CD4-positive, alpha-beta T cell (primary cell): ENCODE measurements at regions not wholly inside any gene's neighbourhood (a gene's known extent, or its start where the extent isn't known, plus 50 kb on each side); places are given as distances from the start of the nearest gene placed in this dataset.

Experiments
- ATAC-seq: fragments of 200-7000 bp; cut with Tn5 transposase; one replicate; pipeline ENCODE4 v1.10.0; 2022; ENCODE audit warnings: mild to moderate bottlenecking; ENCODE audit not compliant: poor library complexity
- CTCF ChIA-PET: fragments of 350-600 bp; sonication (Branson Sonifier 250); formaldehyde crosslinking; loops from one replicate; lab custom pipeline; 2021; ENCODE audit warnings: antibody characterized with exemption, inconsistent platforms; lab: Charles Lee
- POLR2A ChIA-PET: fragments of 350-600 bp; sonication (Branson Sonifier 250); formaldehyde crosslinking; loops from one replicate; lab custom pipeline; 2021; ENCODE audit warnings: antibody characterized with exemption, inconsistent platforms; lab: Charles Lee
- DNase-seq, 14 experiments: peaks; one replicate each; pipeline ENCODE4 v3.0.0-alpha.2; 2013 to 2020; ENCODE audit warnings: mixed read lengths in 2 of 14
- H3K27ac ChIP-seq, 2 donors: one replicate each; pipeline versions ENCODE4 v1.5.1 to v1.7.0; 2013; ENCODE audit warnings: low read length in 2 of 2, low read depth in 1 of 2, mild to moderate bottlenecking in 1 of 2
- H3K27me3 ChIP-seq, 2 experiments: 1 replicate in 1 of 2; 2 replicates in 1 of 2; pipeline versions ENCODE4 v1.6.1 to v1.7.0; 2013; ENCODE audit warnings: low read length in 2 of 2, control low read depth in 1 of 2, mild to moderate bottlenecking in 1 of 2, moderate library complexity in 1 of 2; ENCODE audit not compliant: insufficient read depth in 2 of 2, control insufficient read depth in 1 of 2
- H3K36me3 ChIP-seq: one replicate; pipeline ENCODE4 v1.6.1; 2013; ENCODE audit warnings: low read length, control low read depth; ENCODE audit not compliant: insufficient read depth
- H3K4me1 ChIP-seq: one replicate; pipeline ENCODE4 v1.6.1; 2013; ENCODE audit warnings: low read length, control low read depth; ENCODE audit not compliant: insufficient read depth
- H3K4me3 ChIP-seq: one replicate; pipeline ENCODE4 v1.5.1; 2013; ENCODE audit warnings: mild to moderate bottlenecking, low read length, moderate library complexity
- H3K9me3 ChIP-seq, 2 experiments: 1 replicate in 1 of 2; 2 replicates in 1 of 2; pipeline versions ENCODE4 v1.6.1 to v1.7.0; 2013; ENCODE audit warnings: low read length in 2 of 2, mild to moderate bottlenecking in 2 of 2, control low read depth in 1 of 2, moderate library complexity in 1 of 2; ENCODE audit not compliant: control insufficient read depth in 1 of 2, insufficient read depth in 1 of 2
- H3K27ac Mint-ChIP-seq: one replicate; pipeline ENCODE4 v1.8.0; 2020; ENCODE audit warnings: mixed read lengths
- H3K27me3 Mint-ChIP-seq: one replicate; pipeline ENCODE4 v1.8.0; 2021; ENCODE audit warnings: mixed read lengths
- H3K36me3 Mint-ChIP-seq: one replicate; pipeline ENCODE4 v1.8.0; 2021; ENCODE audit warnings: low read depth, mixed read lengths
- H3K4me1 Mint-ChIP-seq: one replicate; pipeline ENCODE4 v1.8.0; 2021; ENCODE audit warnings: low read depth, mixed read lengths
- H3K4me3 Mint-ChIP-seq: one replicate; pipeline ENCODE4 v1.8.0; 2020; ENCODE audit warnings: mild to moderate bottlenecking, mixed read lengths
- H3K9me3 Mint-ChIP-seq: one replicate; pipeline ENCODE4 v1.8.0; 2020; ENCODE audit warnings: mixed read lengths
- CTCF ChIP-seq: fragments of 200-600 bp; IDR thresholded peaks from one replicate; pipeline ENCODE4 v1.8.0; 2022; ENCODE audit warnings: antibody characterized with exemption, mild to moderate bottlenecking
- intact Hi-C, 2 experiments: fragments of 100-400 bp; cut with DNase I in 1 of 2; cut with micrococcal nuclease in 1 of 2; formaldehyde crosslinking; loops; one replicate each; pipeline versions ENCODE4 v1.15.1 to v1.9.0; 2023 to 2025; cut with DNase I, micrococcal nuclease

- no peaks in the 10 kb centered on the region for H3K36me3 Mint-ChIP-seq
- Histone ChIP-seq H3K27me3 (no peaks in the 10 kb centered on the region), H3K9me3 (peaks cover 0 to 25% of the 10 kb centered on the region in 2 experiments), H3K27ac (no peak overlapping the region), H3K4me1 (no peaks in the 10 kb centered on the region), H3K4me3 (no peak overlapping the region), H3K36me3 (no peaks in the 10 kb centered on the region)
- peaks cover 3% of the 10 kb centered on the region for H3K27me3 Mint-ChIP-seq
- ChIA-PET POLR2A (no interaction called here), CTCF (no interaction called here)
- no peak overlapping the region for H3K27ac Mint-ChIP-seq
- H3K4me3 Mint-ChIP-seq = no peak overlapping the region
- TF ChIP-seq CTCF = no peak
- ATAC-seq (no peak), DNase-seq (no peak)
- intact Hi-C loops = no loop called here
- no peaks in the 10 kb centered on the region for H3K9me3 Mint-ChIP-seq
- H3K4me1 Mint-ChIP-seq = no peaks in the 10 kb centered on the region
These were observed 673.8 kb downstream of the BRD1 start for GRCh38 chr22:49153921-49154320.

- CTCF ChIA-PET = no interaction called here
- DNase-seq (no peak), ATAC-seq (no peak)
- peaks cover 4% of the 10 kb centered on the region for H3K27me3 Mint-ChIP-seq
- POLR2A ChIA-PET = no interaction called here
- Histone ChIP-seq H3K27me3 (no peaks in the 10 kb centered on the region), H3K36me3 (no peaks in the 10 kb centered on the region), H3K4me3 (no peak overlapping the region), H3K9me3 (peaks cover 0 to 25% of the 10 kb centered on the region in 2 experiments), H3K4me1 (no peaks in the 10 kb centered on the region), H3K27ac (no peak overlapping the region)
- no peaks in the 10 kb centered on the region for H3K4me1 Mint-ChIP-seq
- no peaks in the 10 kb centered on the region for H3K9me3 Mint-ChIP-seq
- no peaks in the 10 kb centered on the region for H3K36me3 Mint-ChIP-seq
- no peak overlapping the region for H3K27ac Mint-ChIP-seq
- TF ChIP-seq CTCF = no peak
- intact Hi-C loops = no loop called here
- H3K4me3 Mint-ChIP-seq = no peak overlapping the region
These were observed 674.5 kb downstream of the BRD1 start for GRCh38 chr22:49152939-49153770.

GRCh38 chr22:49152127-49152938 is 675.3 kb downstream of the BRD1 start:
- DNase-seq = no peak
- no peak for ATAC-seq
- POLR2A ChIA-PET = no interaction called here
- Histone ChIP-seq H3K27ac (no peak overlapping the region), H3K27me3 (no peaks in the 10 kb centered on the region), H3K4me1 (no peaks in the 10 kb centered on the region), H3K36me3 (no peaks in the 10 kb centered on the region), H3K9me3 (peaks cover 0 to 25% of the 10 kb centered on the region in 2 experiments), H3K4me3 (no peak overlapping the region)
- no peak for TF ChIP-seq CTCF
- intact Hi-C loops = no loop called here
- no peaks in the 10 kb centered on the region for H3K9me3 Mint-ChIP-seq
- no peak overlapping the region for H3K4me3 Mint-ChIP-seq
- no peaks in the 10 kb centered on the region for H3K4me1 Mint-ChIP-seq
- H3K36me3 Mint-ChIP-seq = no peaks in the 10 kb centered on the region
- CTCF ChIA-PET = no interaction called here
- no peak overlapping the region for H3K27ac Mint-ChIP-seq
- H3K27me3 Mint-ChIP-seq = peaks cover 9% of the 10 kb centered on the region
